SK-N-SH (cell line): ENCODE measurements at regions not wholly inside any gene's neighbourhood (a gene's known extent, or its start where the extent isn't known, plus 50 kb on each side); places are given as distances from the start of the nearest gene placed in this dataset.

Source experiments
- CTCF ChIA-PET: fragments of 300-600, 350-600 bp; formaldehyde crosslinking; extraction: SDS; loops from one replicate; lab custom pipeline; 2021; lab: Yijun Ruan, JAX
- POLR2A ChIA-PET: fragments of 350-600 bp; sonication (Branson Sonifier 250); formaldehyde crosslinking; extraction: SDS; loops from one replicate; lab custom pipeline; 2020; ENCODE audit warnings: antibody characterized with exemption, inconsistent platforms; lab: Yijun Ruan, JAX
- DNase-seq: peaks from one replicate; pipeline ENCODE4 v3.0.0; 2012
- H2AFZ ChIP-seq: fragments of 200-600 bp; sonication (generic); 2 replicates; pipeline ENCODE4 v1.8.1; 2016; ENCODE audit warnings: antibody characterized with exemption, mild to moderate bottlenecking, low read depth
- H3F3A ChIP-seq: fragments of 200-600 bp; sonication (generic); replicated peaks from 2 replicates; pipeline ENCODE3; 2016; ENCODE audit warnings: antibody characterized with exemption, mild to moderate bottlenecking; ENCODE audit not compliant: insufficient read depth
- H3K27ac ChIP-seq, 2 experiments: fragments of 200-500 bp in 1 of 2; fragments of 200-600 bp in 1 of 2; sonication (Bioruptor generic) in 1 of 2; sonication (generic), shearing (Covaris generic) in 1 of 2; 2 replicates each; pipeline versions ENCODE4 v1.5.1 to v1.6.1; 2014 to 2016; ENCODE audit warnings: low read depth in 2 of 2, inconsistent platforms in 1 of 2, low read length in 1 of 2, mild to moderate bottlenecking in 1 of 2, mixed read lengths in 1 of 2
- H3K27me3 ChIP-seq: fragments of 200-600 bp; sonication (generic), shearing (Covaris generic); 2 replicates; pipeline ENCODE4 v1.6.1; 2016; ENCODE audit warnings: mixed run types; ENCODE audit not compliant: insufficient read depth
- H3K36me3 ChIP-seq, 2 experiments: fragments of 200-500 bp in 1 of 2; fragments of 200-600 bp in 1 of 2; sonication (Bioruptor generic) in 1 of 2; sonication (generic) in 1 of 2; replicated peaks in 1 of 2; 2 replicates each; pipeline versions ENCODE3 to v1.5.1; 2014 to 2016; ENCODE audit warnings: low read length in 1 of 2, mild to moderate bottlenecking in 1 of 2; ENCODE audit not compliant: insufficient read depth in 2 of 2, control insufficient read depth in 1 of 2
- H3K4me1 ChIP-seq, 2 experiments: fragments of 200-500 bp in 1 of 2; fragments of 200-600 bp in 1 of 2; sonication (Bioruptor generic) in 1 of 2; sonication (generic), shearing (Covaris generic) in 1 of 2; 2 replicates each; pipeline versions ENCODE4 v1.5.1 to v1.6.1; 2014 to 2016; ENCODE audit warnings: low read depth in 1 of 2, low read length in 1 of 2, mixed run types in 1 of 2; ENCODE audit not compliant: insufficient read depth in 2 of 2, control insufficient read depth in 1 of 2
- H3K4me2 ChIP-seq: fragments of 200-600 bp; sonication (generic), shearing (Covaris generic); 2 replicates; pipeline ENCODE4 v1.6.1; 2017; ENCODE audit warnings: mixed run types
- H3K4me3 ChIP-seq, 2 experiments: fragments of 200-500 bp in 1 of 2; fragments of 200-600 bp in 1 of 2; sonication (Bioruptor generic) in 1 of 2; sonication (generic), shearing (Covaris generic) in 1 of 2; 2 replicates each; pipeline versions ENCODE4 v1.5.1 to v1.8.1; 2014 to 2016; ENCODE audit warnings: low read depth in 2 of 2, inconsistent platforms in 1 of 2, low read length in 1 of 2, mild to moderate bottlenecking in 1 of 2, mixed read lengths in 1 of 2, moderate library complexity in 1 of 2
- H3K79me2 ChIP-seq: fragments of 200-600 bp; sonication (generic); 2 replicates; pipeline ENCODE4 v1.8.1; 2017; ENCODE audit warnings: mild to moderate bottlenecking; ENCODE audit not compliant: insufficient read depth
- H3K9ac ChIP-seq: fragments of 200-600 bp; sonication (generic); 2 replicates; pipeline ENCODE4 v1.6.1; 2017; ENCODE audit warnings: mixed run types
- H3K9me2 ChIP-seq: fragments of 200-600 bp; sonication (generic); 2 replicates; pipeline ENCODE4 v1.6.1; 2017; ENCODE audit warnings: mixed run types
- H3K9me3 ChIP-seq: fragments of 200-600 bp; sonication (generic); 2 replicates; pipeline ENCODE4 v1.6.1; 2017; ENCODE audit warnings: mixed run types, mild to moderate bottlenecking, moderate library complexity
- H4K20me1 ChIP-seq: fragments of 200-600 bp; sonication (generic); 2 replicates; pipeline ENCODE4 v1.6.1; 2017; ENCODE audit warnings: mild to moderate bottlenecking, mixed run types; ENCODE audit not compliant: insufficient read depth
- CTCF ChIP-seq: fragments of 200-600 bp; sonication (generic); IDR thresholded peaks from 2 replicates; pipeline ENCODE4 v1.6.1; 2017; ENCODE audit warnings: antibody characterized with exemption, mild to moderate bottlenecking, moderate library complexity
- EP300 ChIP-seq, 2 experiments: IDR thresholded peaks; 2 replicates each; pipeline versions ENCODE4 v1.4.0 to v1.6.1; 2012; ENCODE audit warnings: borderline replicate concordance in 1 of 2, low read depth in 1 of 2, low read length in 1 of 2
- FOXJ3 ChIP-seq: sonication (generic); formaldehyde crosslinking; IDR thresholded peaks from 2 replicates; pipeline ENCODE4 v1.5.1; 2020; ENCODE audit warnings: mild to moderate bottlenecking, missing genetic modification reagents
- GABPA ChIP-seq: IDR thresholded peaks from 2 replicates; pipeline ENCODE4 v1.4.0; 2012; ENCODE audit warnings: low read depth, mild to moderate bottlenecking
- IRF3 ChIP-seq: fragments of 150-350 bp; IDR thresholded peaks from 2 replicates; pipeline ENCODE4 v1.6.1; 2016; ENCODE audit warnings: mild to moderate bottlenecking, low read depth, low read length
- JUND ChIP-seq: IDR thresholded peaks from 2 replicates; pipeline ENCODE4 v1.4.0; 2012
- MAX ChIP-seq: IDR thresholded peaks from 2 replicates; pipeline ENCODE4 v1.4.0; 2012; ENCODE audit warnings: low read depth
- MEF2A ChIP-seq: IDR thresholded peaks from 2 replicates; pipeline ENCODE4 v1.4.0; 2012; ENCODE audit warnings: low read depth, borderline replicate concordance
- NFIC ChIP-seq: IDR thresholded peaks from 2 replicates; pipeline ENCODE4 v1.4.0; 2012; ENCODE audit warnings: borderline replicate concordance
- NRF1 ChIP-seq: IDR thresholded peaks from 2 replicates; pipeline ENCODE4 v1.6.1; 2012; ENCODE audit warnings: low read depth, mild to moderate bottlenecking, low read length
- PBX3 ChIP-seq: IDR thresholded peaks from 2 replicates; pipeline ENCODE4; 2012
- RAD21 ChIP-seq: IDR thresholded peaks from 2 replicates; pipeline ENCODE4 v1.6.1; 2012; ENCODE audit warnings: mild to moderate bottlenecking, low read length
- RCOR1 ChIP-seq: fragments of 150-350 bp; IDR thresholded peaks from 2 replicates; pipeline ENCODE4 v1.6.1; 2017; ENCODE audit warnings: antibody characterized with exemption, low read length
- RFX5 ChIP-seq: IDR thresholded peaks from 2 replicates; pipeline ENCODE4 v1.6.1; 2012; ENCODE audit warnings: mild to moderate bottlenecking, improper control_type of control experiment, low read length
- SIN3A ChIP-seq: IDR thresholded peaks from 2 replicates; pipeline ENCODE4 v1.6.1; 2012; ENCODE audit warnings: low read depth, mild to moderate bottlenecking, low read length, moderate library complexity, borderline replicate concordance
- SMC3 ChIP-seq: IDR thresholded peaks from 2 replicates; pipeline ENCODE4 v1.6.1; 2012; ENCODE audit warnings: low read depth, low read length, improper control_type of control experiment
- USF2 ChIP-seq: fragments of 150-350 bp; IDR thresholded peaks from 2 replicates; pipeline ENCODE4 v1.6.1; 2017; ENCODE audit warnings: antibody characterized with exemption, low read length, low read depth, borderline replicate concordance
- ZBTB33 ChIP-seq: IDR thresholded peaks from 2 replicates; pipeline ENCODE4 v1.4.0; 2012; ENCODE audit warnings: low read depth, borderline replicate concordance
- WGBS: methylation state at CpG from one replicate; pipeline ENCODE4 v1.1.6; 2017; ENCODE audit warnings: low lambda C conversion rate; 5-methylcytosine and 5-hydroxymethylcytosine counted together

- no peaks in the 10 kb centered on the region for H4K20me1 ChIP-seq
- no peaks in the 10 kb centered on the region for H3K27me3 ChIP-seq
- ChIA-PET CTCF (no interaction called here), POLR2A (no interaction called here)
- TF ChIP-seq USF2 (no peak), NFIC (no peak), MAX (no peak), RFX5 (no peak), IRF3 (no peak), PBX3 (no peak), JUND (no peak), MEF2A (no peak), NRF1 (no peak), SMC3 (no peak), EP300 (IDR thresholded peaks at IDR 0.05; ENCODE audit: borderline replicate concordance in 1 of 2, low read depth in 1 of 2, low read length in 1 of 2) (no peak), SIN3A (no peak), RCOR1 (no peak), FOXJ3 (no peak)
- no peaks in the 10 kb centered on the region for H3F3A ChIP-seq
- no peaks in the 10 kb centered on the region for H3K9me3 ChIP-seq
- no peak overlapping the region for H3K27ac ChIP-seq
- H3K36me3 ChIP-seq: no peaks in the 10 kb centered on the region
- no peak overlapping the region for H3K4me2 ChIP-seq
- no peaks in the 10 kb centered on the region for H3K79me2 ChIP-seq
- H3K9me2 ChIP-seq: no peaks in the 10 kb centered on the region
- H3K4me1 ChIP-seq: no peaks in the 10 kb centered on the region
- H3K9ac ChIP-seq: no peak overlapping the region
- WGBS: 36% methylated on average over 2 of the region's 2 CpGs
- no peak overlapping the region for H3K4me3 ChIP-seq
- no peak overlapping the region for H2AFZ ChIP-seq
- no peak for DNase-seq
Observed at GRCh38 chr3:78201091-78201490, 1161.2 kb downstream of the ROBO2 start.

GRCh38 chr3:78204977-78205376, 1165.1 kb downstream of the ROBO2 start:
- Histone ChIP-seq H2AFZ (no peak overlapping the region), H3K4me2 (no peak overlapping the region), H3K9ac (no peak overlapping the region), H3K9me3 (no peaks in the 10 kb centered on the region), H3K4me3 (no peak overlapping the region), H4K20me1 (no peaks in the 10 kb centered on the region), H3K36me3 (no peaks in the 10 kb centered on the region), H3K4me1 (no peaks in the 10 kb centered on the region), H3K27me3 (no peaks in the 10 kb centered on the region), H3F3A (no peaks in the 10 kb centered on the region), H3K27ac (no peak overlapping the region), H3K9me2 (no peaks in the 10 kb centered on the region), H3K79me2 (no peaks in the 10 kb centered on the region)
- POLR2A ChIA-PET: no interaction called here
- 51% methylated on average over 5 of the region's 5 CpGs for WGBS
- no peak for DNase-seq
- CTCF ChIA-PET: interaction anchor here (1.0 to 1.9 kb wide), 3 partner anchors 104 to 858 kb away, joined by 3 to 4 read pairs (median 3); no protein-coding TSS in a partner anchor
- no peak for TF ChIP-seq MAX
- TF ChIP-seq ZBTB33: no peak
- no peak for TF ChIP-seq SMC3
- TF ChIP-seq GABPA: no peak
- peak; percentile 38 for TF ChIP-seq CTCF
- TF ChIP-seq PBX3: no peak
- no peak for TF ChIP-seq EP300 (IDR thresholded peaks at IDR 0.05; ENCODE audit: borderline replicate concordance in 1 of 2, low read depth in 1 of 2, low read length in 1 of 2)
- peak; percentile 61 for TF ChIP-seq RAD21
